Fibroblast of pulmonary artery (primary cell): ENCODE measurements at regions not wholly inside any gene's neighbourhood (a gene's known extent, or its start where the extent isn't known, plus 50 kb on each side); places are given as distances from the start of the nearest gene placed in this dataset.

ENCODE experiments used
- DNase-seq: peaks from one replicate; pipeline ENCODE4 v3.0.0-alpha.2; 2010; ENCODE audit warnings: low read depth
- H3K4me3 ChIP-seq: replicated peaks from 2 replicates; pipeline ENCODE4 v1.5.1; 2011; ENCODE audit warnings: low read depth, mild to moderate bottlenecking, control low read depth, low read length, moderate library complexity
- CTCF ChIP-seq: IDR thresholded peaks from 2 replicates; pipeline ENCODE4 v1.5.1; 2011; ENCODE audit warnings: mild to moderate bottlenecking, control low read depth, low read length, inconsistent platforms; ENCODE audit errors: missing control alignments

GRCh38 chr5:3285621-3286020, 310.0 kb upstream of the IRX1 start:
- H3K4me3 ChIP-seq: no peak overlapping the region
- no peak for DNase-seq
- TF ChIP-seq CTCF: no peak

- H3K4me3 ChIP-seq: no peak overlapping the region
- DNase-seq: no peak
- no peak for TF ChIP-seq CTCF
These were observed 311.1 kb upstream of the IRX1 start for GRCh38 chr5:3284506-3284905.

- DNase-seq: no peak
- TF ChIP-seq CTCF: no peak
- H3K4me3 ChIP-seq: no peak overlapping the region
These were observed 312.8 kb upstream of the IRX1 start for GRCh38 chr5:3282841-3283240.

GRCh38 chr5:3281366-3281765, 314.3 kb upstream of the IRX1 start:
- no peak for TF ChIP-seq CTCF
- DNase-seq: no peak
- no peak overlapping the region for H3K4me3 ChIP-seq

GRCh38 chr5:3278643-3279042, 317.0 kb upstream of the IRX1 start:
- no peak for DNase-seq
- no peak for TF ChIP-seq CTCF
- no peak overlapping the region for H3K4me3 ChIP-seq

GRCh38 chr5:3277590-3278196, 317.9 kb upstream of the IRX1 start:
- H3K4me3 ChIP-seq: no peak overlapping the region
- no peak for DNase-seq
- TF ChIP-seq CTCF: no peak

GRCh38 chr5:3276896-3277295, 318.7 kb upstream of the IRX1 start:
- no peak overlapping the region for H3K4me3 ChIP-seq
- TF ChIP-seq CTCF: no peak
- no peak for DNase-seq
